Keratinocyte (primary cell): ENCODE measurements at regions not wholly inside any gene's neighbourhood (a gene's known extent, or its start where the extent isn't known, plus 50 kb on each side); places are given as distances from the start of the nearest gene placed in this dataset.
"Not testable (repeated sequence)": the region's sequence is repeated elsewhere in the genome, so short reads cannot be mapped to it uniquely, and the experiment has no call there.

Experiments
- DNase-seq: peaks from one replicate; pipeline ENCODE4 v3.0.0-alpha.2; 2011; ENCODE audit warnings: low read depth, missing footprints, low spot score
- FAIRE-seq: peaks from 2 replicates; lab custom pipeline; 2011; peaks lifted over from hg19 to GRCh38; lab: Jason Lieb, UNC
- H2AFZ ChIP-seq: 2 replicates; pipeline ENCODE4 v1.6.0; 2012; ENCODE audit warnings: low read length, control low read depth, inconsistent platforms; ENCODE audit not compliant: control insufficient read depth
- H3K27ac ChIP-seq: 2 replicates; pipeline ENCODE4 v1.5.1; 2011; ENCODE audit warnings: low read length; ENCODE audit not compliant: control insufficient read depth, insufficient read depth
- H3K27me3 ChIP-seq: 3 replicates; pipeline ENCODE4 v1.6.0; 2011; ENCODE audit warnings: low read length; ENCODE audit not compliant: control insufficient read depth, insufficient read depth; ENCODE audit errors: extremely low read depth
- H3K36me3 ChIP-seq, 2 experiments: 2 replicates in 1 of 2; 3 replicates in 1 of 2; pipeline ENCODE4 v1.5.1; 2011; ENCODE audit warnings: low read length in 2 of 2, mild to moderate bottlenecking in 1 of 2; ENCODE audit not compliant: control insufficient read depth in 2 of 2, insufficient read depth in 2 of 2; ENCODE audit errors: extremely low read depth in 1 of 2
- H3K4me1 ChIP-seq: 3 replicates; pipeline ENCODE4 v1.5.1; 2011; ENCODE audit warnings: low read length; ENCODE audit not compliant: control insufficient read depth, insufficient read depth; ENCODE audit errors: extremely low read depth
- H3K4me2 ChIP-seq: 3 replicates; pipeline ENCODE4 v1.6.0; 2011; ENCODE audit warnings: low read depth, low read length; ENCODE audit not compliant: control insufficient read depth, insufficient read depth; ENCODE audit errors: extremely low read depth
- H3K4me3 ChIP-seq, 3 experiments: fragments of 200-600 bp in 1 of 3; sonication (generic) in 1 of 3; 2 replicates in 2 of 3; 3 replicates in 1 of 3; pipeline ENCODE4 v1.5.1; 2011 to 2016; ENCODE audit warnings: low read length in 3 of 3, mild to moderate bottlenecking in 3 of 3, control low read depth in 2 of 3, inconsistent platforms in 1 of 3, low read depth in 1 of 3, mixed read lengths in 1 of 3, mixed run types in 1 of 3, moderate library complexity in 1 of 3; ENCODE audit not compliant: control insufficient read depth in 2 of 3, insufficient read depth in 2 of 3; ENCODE audit errors: extremely low read depth in 1 of 3
- H3K79me2 ChIP-seq: 2 replicates; pipeline ENCODE4 v1.6.0; 2012; ENCODE audit warnings: low read length; ENCODE audit not compliant: control insufficient read depth, insufficient read depth
- H3K9ac ChIP-seq: 3 replicates; pipeline ENCODE4 v1.6.0; 2011; ENCODE audit warnings: low read length; ENCODE audit not compliant: control insufficient read depth, insufficient read depth; ENCODE audit errors: extremely low read depth
- H3K9me1 ChIP-seq: 3 replicates; pipeline ENCODE4 v1.6.0; 2011; ENCODE audit warnings: low read length; ENCODE audit not compliant: control insufficient read depth, insufficient read depth; ENCODE audit errors: extremely low read depth
- H3K9me3 ChIP-seq: 2 replicates; pipeline ENCODE4 v1.5.1; 2012; ENCODE audit warnings: low read depth, low read length; ENCODE audit not compliant: control insufficient read depth
- H4K20me1 ChIP-seq: 3 replicates; pipeline ENCODE4 v1.6.0; 2011; ENCODE audit warnings: low read length; ENCODE audit not compliant: control insufficient read depth, insufficient read depth; ENCODE audit errors: extremely low read depth
- dilution Hi-C: fragments of 300-500 bp; cut with MboI; formaldehyde crosslinking; loops from one replicate; pipeline ENCODE4 v1.7.0; 2020; ENCODE audit warnings: low sequenced_read_pairs; ENCODE audit not compliant: extremely low pct_ligation_motif_present

GRCh38 chr1:83457281-83457680, 541.7 kb downstream of the TTLL7 start:
- DNase-seq, H3K4me2 ChIP-seq, FAIRE-seq, dilution Hi-C loops, H3K27ac ChIP-seq, H3K9me1 ChIP-seq, H3K9me3 ChIP-seq, H3K36me3 ChIP-seq, H3K27me3 ChIP-seq, H3K4me3 ChIP-seq, H3K79me2 ChIP-seq, H2AFZ ChIP-seq, H4K20me1 ChIP-seq, H3K9ac ChIP-seq, H3K4me1 ChIP-seq: not testable (repeated sequence)

- DNase-seq, FAIRE-seq, dilution Hi-C loops, H3K4me3 ChIP-seq, H2AFZ ChIP-seq, H3K4me2 ChIP-seq, H3K27ac ChIP-seq, H3K36me3 ChIP-seq, H3K9ac ChIP-seq, H3K9me3 ChIP-seq, H4K20me1 ChIP-seq, H3K4me1 ChIP-seq, H3K27me3 ChIP-seq, H3K9me1 ChIP-seq, H3K79me2 ChIP-seq: not testable (repeated sequence)
Observed at GRCh38 chr1:83455753-83456152, 543.2 kb downstream of the TTLL7 start.

- H3K9me3 ChIP-seq, H3K27me3 ChIP-seq, dilution Hi-C loops, H3K36me3 ChIP-seq, H3K9me1 ChIP-seq, H3K9ac ChIP-seq, FAIRE-seq, DNase-seq, H3K4me3 ChIP-seq, H3K4me2 ChIP-seq, H3K79me2 ChIP-seq, H3K4me1 ChIP-seq, H2AFZ ChIP-seq, H3K27ac ChIP-seq, H4K20me1 ChIP-seq: not testable (repeated sequence)
Observed at GRCh38 chr1:83445873-83446272, 553.1 kb downstream of the TTLL7 start.

- DNase-seq, dilution Hi-C loops, H3K4me3 ChIP-seq, H4K20me1 ChIP-seq, H2AFZ ChIP-seq, H3K9me3 ChIP-seq, H3K9ac ChIP-seq, H3K4me1 ChIP-seq, H3K9me1 ChIP-seq, H3K36me3 ChIP-seq, H3K4me2 ChIP-seq, H3K27ac ChIP-seq, H3K79me2 ChIP-seq, H3K27me3 ChIP-seq: not testable (repeated sequence)
- FAIRE-seq, result peak; percentile 65
Observed at GRCh38 chr1:83442412-83442811, 556.5 kb downstream of the TTLL7 start.

GRCh38 chr1:83440586-83440985, 558.3 kb downstream of the TTLL7 start:
- H3K79me2 ChIP-seq, DNase-seq, H3K4me2 ChIP-seq, H4K20me1 ChIP-seq, H3K4me3 ChIP-seq, H2AFZ ChIP-seq, dilution Hi-C loops, H3K27ac ChIP-seq, H3K4me1 ChIP-seq, H3K27me3 ChIP-seq, H3K9me3 ChIP-seq, H3K9ac ChIP-seq, H3K36me3 ChIP-seq, H3K9me1 ChIP-seq: not testable (repeated sequence)
- peak; percentile 77 for FAIRE-seq
